Activated naive CD4-positive, alpha-beta T cell treated with anti-CD3 and anti-CD28 coated beads, Interleukin-2, amount 50 U/mL, for 72 hours (primary cell): ENCODE measurements at regions not wholly inside any gene's neighbourhood (a gene's known extent, or its start where the extent isn't known, plus 50 kb on each side); places are given as distances from the start of the nearest gene placed in this dataset.

Experiments used
- ATAC-seq, 2 donors: fragments of 150-1000 bp; cut with Tn5 transposase; 2 replicates each; pipeline ENCODE4 v1.10.0; 2021; ENCODE audit warnings: mild to moderate bottlenecking in 2 of 2, moderate library complexity in 2 of 2
- DNase-seq, 2 donors: peaks; one replicate each; pipeline ENCODE4 v3.0.0; 2021 to 2022; ENCODE audit warnings: low spot score in 2 of 2
- H3K27ac Mint-ChIP-seq, 2 donors: one replicate each; pipeline ENCODE4 v1.8.0; 2022; ENCODE audit warnings: mild to moderate bottlenecking in 2 of 2, mixed read lengths in 2 of 2
- H3K36me3 Mint-ChIP-seq, 2 donors: one replicate each; pipeline ENCODE4 v1.8.0; 2022; ENCODE audit warnings: mixed read lengths in 2 of 2
- H3K9me3 Mint-ChIP-seq, 2 donors: one replicate each; pipeline ENCODE4 v1.8.0; 2022; ENCODE audit warnings: mixed read lengths in 2 of 2

GRCh38 chr5:167180906-167181305, 1110.5 kb upstream of the WWC1 start:
- peaks cover 0 to 18% of the 10 kb centered on the region in 2 donors for H3K9me3 Mint-ChIP-seq
- peaks cover 0 to under 1% of the 10 kb centered on the region in 2 donors for H3K36me3 Mint-ChIP-seq
- DNase-seq (no peak), ATAC-seq (no peak)
- H3K27ac Mint-ChIP-seq, result no peak overlapping the region

- no peak overlapping the region for H3K27ac Mint-ChIP-seq
- ATAC-seq (no peak), DNase-seq (no peak)
- H3K9me3 Mint-ChIP-seq, result peaks cover 15 to 17% of the 10 kb centered on the region in 2 donors
- H3K36me3 Mint-ChIP-seq, result no peaks in the 10 kb centered on the region
Measured at GRCh38 chr5:167205881-167206280, 1085.6 kb upstream of the WWC1 start.

- Mint-ChIP-seq H3K36me3 (no peaks in the 10 kb centered on the region), H3K27ac (no peak overlapping the region), H3K9me3 (peaks cover 14 to 15% of the 10 kb centered on the region in 2 donors)
- ATAC-seq (no peak), DNase-seq (no peak)
Measured at GRCh38 chr5:167207081-167207480, 1084.4 kb upstream of the WWC1 start.

GRCh38 chr5:167208911-167209310, 1082.5 kb upstream of the WWC1 start:
- DNase-seq (no peak), ATAC-seq (no peak)
- Mint-ChIP-seq H3K27ac (no peak overlapping the region), H3K36me3 (no peaks in the 10 kb centered on the region), H3K9me3 (peaks cover 6% of the 10 kb centered on the region in 2 donors)

- Mint-ChIP-seq H3K36me3 (no peaks in the 10 kb centered on the region), H3K27ac (no peak overlapping the region), H3K9me3 (peaks cover 0 to 3% of the 10 kb centered on the region in 2 donors)
- no peak for ATAC-seq
- no peak for DNase-seq
Measured at GRCh38 chr5:167217097-167217743, 1074.2 kb upstream of the WWC1 start.

GRCh38 chr5:167219298-167219697, 1072.1 kb upstream of the WWC1 start:
- Mint-ChIP-seq H3K36me3 (no peaks in the 10 kb centered on the region), H3K9me3 (peaks cover 0 to 4% of the 10 kb centered on the region in 2 donors), H3K27ac (no peak overlapping the region)
- ATAC-seq (no peak), DNase-seq (no peak)

- ATAC-seq (no peak), DNase-seq (no peak)
- Mint-ChIP-seq H3K36me3 (peaks cover 0 to 7% of the 10 kb centered on the region in 2 donors), H3K27ac (no peak overlapping the region), H3K9me3 (peaks cover 22 to 40% of the 10 kb centered on the region in 2 donors)
Measured at GRCh38 chr5:167226386-167226785, 1065.1 kb upstream of the WWC1 start.

- Mint-ChIP-seq H3K27ac (no peak overlapping the region), H3K36me3 (peaks cover 0 to 7% of the 10 kb centered on the region in 2 donors)
- no peak for ATAC-seq
Measured at GRCh38 chr5:167228134-167228533, 1063.3 kb upstream of the WWC1 start.

GRCh38 chr5:167229751-167230150, 1061.7 kb upstream of the WWC1 start:
- no peak overlapping the region for H3K27ac Mint-ChIP-seq
- no peak for DNase-seq
- H3K36me3 Mint-ChIP-seq, result peaks cover 0 to 7% of the 10 kb centered on the region in 2 donors
- peaks cover 22 to 35% of the 10 kb centered on the region in 2 donors for H3K9me3 Mint-ChIP-seq
- ATAC-seq, result no peak

More at GRCh38 chr5:167228134-167228533, 1063.3 kb upstream of the WWC1 start:
- DNase-seq, result no peak
- H3K9me3 Mint-ChIP-seq, result peaks cover 22 to 40% of the 10 kb centered on the region in 2 donors

- Mint-ChIP-seq H3K9me3 (peaks cover 22 to 32% of the 10 kb centered on the region in 2 donors), H3K27ac (no peak overlapping the region), H3K36me3 (peaks cover 0 to 7% of the 10 kb centered on the region in 2 donors)
- no peak for ATAC-seq
- no peak for DNase-seq
Measured at GRCh38 chr5:167230414-167230813, 1061.0 kb upstream of the WWC1 start.

GRCh38 chr5:167232675-167233311, 1058.7 kb upstream of the WWC1 start:
- Mint-ChIP-seq H3K36me3 (peaks cover 0 to 7% of the 10 kb centered on the region in 2 donors), H3K27ac (no peak overlapping the region), H3K9me3 (peaks cover 13 to 18% of the 10 kb centered on the region in 2 donors)
- ATAC-seq, result no peak
- no peak for DNase-seq

GRCh38 chr5:167233507-167234220, 1057.8 kb upstream of the WWC1 start:
- Mint-ChIP-seq H3K27ac (no peak overlapping the region), H3K9me3 (peaks cover 17 to 23% of the 10 kb centered on the region in 2 donors), H3K36me3 (peaks cover 0 to 7% of the 10 kb centered on the region in 2 donors)
- DNase-seq (no peak), ATAC-seq (no peak)

- H3K36me3 Mint-ChIP-seq, result no peaks in the 10 kb centered on the region
- H3K27ac Mint-ChIP-seq, result no peak overlapping the region
- H3K9me3 Mint-ChIP-seq, result peaks cover 24 to 27% of the 10 kb centered on the region in 2 donors
- ATAC-seq (no peak), DNase-seq (no peak)
Measured at GRCh38 chr5:167241436-167242067, 1049.9 kb upstream of the WWC1 start.

GRCh38 chr5:167242701-167243100, 1048.7 kb upstream of the WWC1 start:
- DNase-seq (no peak), ATAC-seq (no peak)
- Mint-ChIP-seq H3K9me3 (peaks cover 24 to 27% of the 10 kb centered on the region in 2 donors), H3K27ac (no peak overlapping the region), H3K36me3 (no peaks in the 10 kb centered on the region)

- no peak for DNase-seq
- ATAC-seq, result no peak
- H3K9me3 Mint-ChIP-seq, result peaks cover 21 to 23% of the 10 kb centered on the region in 2 donors
- H3K27ac Mint-ChIP-seq, result no peak overlapping the region
- no peaks in the 10 kb centered on the region for H3K36me3 Mint-ChIP-seq
Measured at GRCh38 chr5:167243463-167243862, 1048.0 kb upstream of the WWC1 start.

GRCh38 chr5:167244583-167244982, 1046.9 kb upstream of the WWC1 start:
- Mint-ChIP-seq H3K27ac (no peak overlapping the region), H3K9me3 (peaks cover 14 to 23% of the 10 kb centered on the region in 2 donors), H3K36me3 (no peaks in the 10 kb centered on the region)
- ATAC-seq (no peak), DNase-seq (no peak)

- Mint-ChIP-seq H3K36me3 (no peaks in the 10 kb centered on the region), H3K9me3 (peaks cover 15 to 26% of the 10 kb centered on the region in 2 donors), H3K27ac (no peak overlapping the region)
- DNase-seq (no peak), ATAC-seq (no peak)
Measured at GRCh38 chr5:167245868-167246267, 1045.6 kb upstream of the WWC1 start.
